ENCODE measurements at regions not wholly inside any gene's neighbourhood (a gene's known extent, or its start where the extent isn't known, plus 50 kb on each side); places are given as distances from the start of the nearest gene placed in this dataset.

DNA sequence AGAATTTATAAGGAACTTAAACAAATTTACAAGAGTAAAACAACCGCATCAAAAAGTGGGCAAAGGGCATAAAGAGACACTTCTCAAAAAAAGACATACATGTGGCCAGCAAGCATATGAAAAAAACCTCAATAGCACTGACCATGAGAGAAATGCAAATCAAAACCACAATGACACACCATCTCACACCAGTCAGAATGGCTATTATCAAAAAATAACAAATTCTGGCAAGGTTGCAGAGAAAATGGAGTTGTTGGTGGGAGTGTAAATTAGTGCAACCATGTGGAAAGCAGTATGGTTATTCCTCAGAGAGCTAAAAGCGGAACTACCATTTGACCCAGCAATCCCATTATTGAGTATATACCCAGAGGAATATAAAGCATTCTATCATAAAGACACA is 866.8 kb upstream of the TENM4 start:
- Histone ChIP-seq H3K27me3 (ENCODE audit: control insufficient read depth, insufficient read depth, low read length) (no peaks in the 10 kb centered on the region), H3K4me1 (ENCODE audit: control insufficient read depth in 2 of 3, insufficient read depth in 2 of 3, low read depth in 1 of 3, low read length in 3 of 3) (no peaks in the 10 kb centered on the region), H3K9ac (ENCODE audit: low read length in 3 of 3) (no peak overlapping the region), H3K36me3 (ENCODE audit: control insufficient read depth in 2 of 3, insufficient read depth in 3 of 3, low read length in 3 of 3) (no peaks in the 10 kb centered on the region), H3K9me3 (ENCODE audit: control insufficient read depth in 2 of 3, insufficient read depth in 1 of 3, low read length in 3 of 3) (peaks cover 0 to 4% (median 0%) of the 10 kb centered on the region in 3 donors), H3K27ac (ENCODE audit: low read depth in 2 of 2, low read length in 2 of 2) (no peak overlapping the region), H3K4me3 (ENCODE audit: low read length in 3 of 3) (no peak overlapping the region)
- intact Hi-C loops (cut with DNase I), result no loop called here
- FAIRE-seq (no peak), DNase-seq (no peak)
- no peak for TF ChIP-seq CTCF (IDR thresholded peaks at IDR 0.05; ENCODE audit: borderline replicate concordance, extremely low read depth, insufficient read depth)

DNA sequence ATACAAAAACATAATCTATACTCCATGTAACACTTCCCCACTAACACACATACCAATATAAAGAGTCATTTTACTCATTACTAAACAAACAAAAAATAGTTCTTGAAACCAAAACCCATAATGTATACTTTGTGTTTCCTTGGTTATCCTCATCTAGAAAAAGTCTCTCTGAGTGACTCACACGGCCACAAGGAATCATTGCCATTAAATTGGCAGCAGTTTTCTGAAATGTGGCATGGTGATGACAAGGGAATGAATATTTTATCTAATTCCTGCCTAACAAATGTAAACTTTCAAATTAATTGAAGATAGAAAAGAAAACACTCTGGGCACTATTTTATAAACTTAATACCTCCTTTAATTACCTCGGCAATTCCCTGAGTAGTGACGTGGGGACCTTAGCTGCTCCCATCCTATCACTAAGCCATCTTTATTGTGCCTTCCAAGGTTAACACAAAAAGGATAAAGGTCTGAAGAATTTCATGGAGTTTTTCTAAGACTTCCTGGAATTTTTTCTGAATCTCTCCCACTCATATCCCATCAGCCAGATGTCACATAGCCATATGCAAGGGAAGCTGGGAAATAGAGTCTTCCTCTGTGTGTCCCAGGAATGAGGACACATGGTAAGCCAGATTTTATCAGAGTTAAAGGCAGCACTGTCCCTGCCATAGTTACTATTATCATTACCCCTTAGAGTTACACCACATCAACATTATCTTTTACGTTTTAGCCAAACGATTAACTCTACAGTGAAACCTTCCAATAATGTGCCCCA is 857.2 kb upstream of the TENM4 start:
- no peak for FAIRE-seq
- intact Hi-C loops (cut with DNase I), result no loop called here
- Histone ChIP-seq H3K4me1 (ENCODE audit: control insufficient read depth in 2 of 3, insufficient read depth in 2 of 3, low read depth in 1 of 3, low read length in 3 of 3) (no peaks in the 10 kb centered on the region), H3K27ac (ENCODE audit: low read depth in 2 of 2, low read length in 2 of 2) (no peak overlapping the region), H3K9ac (ENCODE audit: low read length in 3 of 3) (no peak overlapping the region), H3K9me3 (ENCODE audit: control insufficient read depth in 2 of 3, insufficient read depth in 1 of 3, low read length in 3 of 3) (no peaks in the 10 kb centered on the region), H3K27me3 (ENCODE audit: control insufficient read depth, insufficient read depth, low read length) (no peaks in the 10 kb centered on the region), H3K36me3 (ENCODE audit: control insufficient read depth in 2 of 3, insufficient read depth in 3 of 3, low read length in 3 of 3) (no peaks in the 10 kb centered on the region), H3K4me3 (ENCODE audit: low read length in 3 of 3) (no peak overlapping the region)
- DNase-seq, result no peak
- TF ChIP-seq CTCF (IDR thresholded peaks at IDR 0.05; ENCODE audit: borderline replicate concordance, extremely low read depth, insufficient read depth), result no peak

DNA sequence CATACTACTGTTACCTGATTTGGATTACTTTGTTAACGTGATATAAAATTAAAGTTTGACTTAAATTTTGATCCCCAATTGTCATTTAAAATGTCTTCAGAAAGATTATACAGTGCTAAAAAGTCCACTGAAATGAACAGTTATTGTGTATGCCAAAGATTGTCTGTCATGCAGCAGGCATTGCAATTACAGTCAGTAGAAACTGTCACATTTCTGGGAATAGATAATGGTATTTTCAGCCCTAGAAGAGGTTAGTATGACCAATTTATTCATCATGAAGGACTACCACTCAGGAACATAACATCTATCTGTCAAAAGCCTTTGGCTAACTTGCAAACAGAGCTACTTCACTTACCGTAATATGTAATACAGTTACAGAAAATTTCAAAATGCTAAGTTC is 852.5 kb upstream of the TENM4 start:
- H3K4me1 ChIP-seq (ENCODE audit: control insufficient read depth in 2 of 3, insufficient read depth in 2 of 3, low read depth in 1 of 3, low read length in 3 of 3), result no peaks in the 10 kb centered on the region
- no peaks in the 10 kb centered on the region for H3K27me3 ChIP-seq (ENCODE audit: control insufficient read depth, insufficient read depth, low read length)
- intact Hi-C loops (cut with DNase I), result no loop called here
- DNase-seq (no peak), FAIRE-seq (no peak)
- no peak overlapping the region for H3K9ac ChIP-seq (ENCODE audit: low read length in 3 of 3)
- no peak overlapping the region for H3K4me3 ChIP-seq (ENCODE audit: low read length in 3 of 3)
- H3K27ac ChIP-seq (ENCODE audit: low read depth in 2 of 2, low read length in 2 of 2), result no peak overlapping the region
- no peaks in the 10 kb centered on the region for H3K36me3 ChIP-seq (ENCODE audit: control insufficient read depth in 2 of 3, insufficient read depth in 3 of 3, low read length in 3 of 3)
- H3K9me3 ChIP-seq (ENCODE audit: control insufficient read depth in 2 of 3, insufficient read depth in 1 of 3, low read length in 3 of 3), result peaks cover 0 to 3% (median 0%) of the 10 kb centered on the region in 3 donors
- no peak for TF ChIP-seq CTCF (IDR thresholded peaks at IDR 0.05; ENCODE audit: borderline replicate concordance, extremely low read depth, insufficient read depth)
